ENCODE measurements at regions not wholly inside any gene's neighbourhood (a gene's known extent, or its start where the extent isn't known, plus 50 kb on each side); places are given as distances from the start of the nearest gene placed in this dataset.
"Not testable (repeated sequence)": the region's sequence is repeated elsewhere in the genome, so short reads cannot be mapped to it uniquely, and the experiment has no call there.

DNA sequence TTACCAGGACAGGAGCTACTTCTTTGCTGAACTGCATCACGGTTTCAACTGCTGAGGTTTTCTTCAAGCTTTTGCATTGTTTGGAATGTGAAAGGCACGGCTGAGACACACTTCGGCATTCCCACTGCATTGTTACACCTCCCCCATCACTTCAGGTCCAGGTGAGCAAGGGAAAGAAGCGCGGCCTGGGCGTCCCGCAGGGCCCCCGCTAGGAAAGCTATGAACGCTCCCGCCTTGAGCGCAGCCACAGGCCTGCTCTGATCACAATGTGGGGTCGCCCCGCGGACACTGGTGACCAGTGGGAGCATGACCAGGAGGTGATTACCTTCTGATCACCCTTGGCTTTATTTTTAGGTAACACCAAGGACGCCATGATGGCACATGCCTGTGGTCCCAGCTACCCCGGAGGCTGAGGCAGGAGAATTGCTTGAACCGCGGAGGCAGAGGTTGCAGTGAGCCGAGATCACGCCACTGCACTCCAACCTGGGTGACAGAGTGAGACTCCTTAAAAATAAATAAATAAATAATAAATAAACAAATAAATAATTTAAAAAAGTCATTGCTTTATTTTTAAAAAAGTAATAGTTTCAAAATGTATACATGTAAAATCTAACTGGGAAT lies 82.2 kb upstream of the ANTXRL start:
- not testable (repeated sequence) for DNase-seq

DNA sequence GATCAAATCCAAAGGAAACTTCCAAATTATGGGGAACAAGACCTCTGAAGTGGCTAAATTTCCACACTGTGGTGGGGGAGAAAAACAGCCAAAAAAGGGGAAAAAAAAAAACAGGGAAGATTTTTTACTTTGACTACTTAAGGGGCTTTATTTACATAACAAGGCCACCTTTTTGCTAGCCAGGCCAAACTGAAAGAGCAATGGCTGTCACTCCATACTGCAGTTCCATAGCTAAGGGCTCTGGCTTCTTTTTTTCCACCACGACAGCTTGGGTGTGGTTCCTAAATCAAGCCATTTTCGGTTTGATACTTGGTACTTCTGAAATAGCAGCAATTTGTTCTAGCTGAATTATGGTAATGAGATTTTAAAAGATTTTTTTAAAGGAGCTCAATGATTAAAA lies 76.4 kb upstream of the ANTXRL start:
- DNase-seq, result not testable (repeated sequence)

DNA sequence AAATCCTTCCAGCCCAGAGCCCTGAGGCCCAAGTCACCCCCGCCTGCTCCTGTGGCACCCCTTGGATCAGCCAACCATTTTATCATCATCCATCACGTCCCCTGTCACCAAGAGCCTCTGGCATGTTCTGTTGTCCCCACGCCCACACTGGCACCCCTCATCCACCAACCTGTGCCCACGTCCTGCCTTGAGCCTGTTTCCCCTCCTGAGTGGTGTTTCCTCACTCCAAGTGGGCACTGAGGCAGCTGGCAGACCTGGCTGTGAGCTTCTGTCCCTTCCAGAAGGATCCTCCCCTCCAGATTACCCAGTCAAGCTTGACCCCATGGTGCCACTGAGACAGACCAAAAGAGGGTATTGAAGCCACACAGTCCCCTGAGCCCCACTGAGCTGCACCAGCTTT lies 71.4 kb upstream of the ANTXRL start:
- no peak for DNase-seq

DNA sequence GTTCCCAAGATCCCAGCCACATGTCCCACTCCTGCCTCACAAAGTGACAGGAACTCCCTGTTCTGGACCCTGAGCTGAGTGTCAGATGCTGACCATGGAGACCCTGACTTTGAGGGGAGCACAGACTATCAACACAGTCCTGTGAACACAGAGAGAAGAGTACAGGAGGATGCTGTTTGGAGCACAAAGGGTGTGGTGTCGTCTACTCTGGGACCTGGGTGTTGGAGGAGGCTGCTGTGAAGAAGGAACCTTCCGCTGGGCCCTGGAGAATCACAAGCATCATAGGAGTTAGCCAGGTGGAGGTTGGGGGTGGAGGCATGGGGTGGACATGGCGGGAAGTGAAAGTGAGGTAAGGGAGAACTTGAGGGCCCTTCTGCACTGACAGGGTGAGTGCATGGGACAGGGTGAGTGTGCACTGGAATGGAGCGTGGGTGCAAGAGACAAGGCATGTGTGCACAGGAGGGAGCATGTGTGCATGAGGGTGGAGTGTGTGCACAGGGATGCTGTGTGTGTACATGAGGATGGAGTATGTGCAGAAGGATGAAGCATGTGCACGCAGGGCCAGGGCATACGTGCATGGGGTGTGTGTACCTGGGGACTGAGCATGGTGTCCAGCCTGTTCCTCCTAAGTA lies 70.7 kb upstream of the ANTXRL start:
- no peak for DNase-seq

DNA sequence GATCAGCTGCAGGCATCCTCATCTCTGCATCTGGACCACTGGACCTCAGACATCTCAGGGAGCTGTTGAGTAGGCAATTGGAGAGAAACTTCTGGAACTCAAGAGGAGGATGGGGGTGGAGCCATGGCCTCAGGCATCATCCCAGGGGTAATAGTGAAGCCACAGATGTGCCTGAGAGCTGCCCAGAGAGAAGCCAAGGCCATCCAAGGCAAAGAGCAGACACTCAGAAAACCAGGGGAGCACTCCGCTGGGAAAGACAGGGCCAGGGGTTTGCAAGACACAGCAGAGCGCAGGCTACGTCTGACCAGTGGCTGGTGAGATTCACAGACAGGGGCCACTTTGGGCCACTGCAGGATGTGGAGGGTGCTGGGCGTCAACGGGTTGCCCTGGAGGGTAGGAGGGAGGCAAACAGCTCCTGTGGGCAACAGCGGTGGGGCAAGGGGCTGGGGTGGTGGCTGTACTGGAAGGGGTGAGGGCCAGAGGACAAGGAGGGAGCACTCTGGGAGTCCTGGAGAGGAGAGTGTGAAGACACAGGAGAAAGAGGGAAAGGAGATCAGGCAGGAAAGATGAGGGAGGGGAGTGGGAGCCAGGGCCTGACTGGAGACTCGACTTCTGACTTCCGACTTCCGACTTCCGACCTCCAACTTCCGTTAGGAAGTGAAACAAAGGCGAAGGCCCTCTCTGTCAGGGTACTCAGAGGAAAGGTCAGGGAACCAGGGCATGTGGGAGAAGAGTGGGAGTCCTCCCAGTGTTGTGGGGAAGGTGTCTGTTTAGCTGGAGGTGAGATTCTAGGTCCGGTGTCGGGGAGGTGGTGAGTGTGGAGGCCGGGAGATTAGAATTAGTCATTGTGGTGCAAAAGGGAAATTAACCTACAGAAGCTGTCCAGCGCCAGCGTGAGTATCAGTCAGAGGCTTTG lies 69.7 kb upstream of the ANTXRL start:
- DNase-seq, result peak; percentile 17

DNA sequence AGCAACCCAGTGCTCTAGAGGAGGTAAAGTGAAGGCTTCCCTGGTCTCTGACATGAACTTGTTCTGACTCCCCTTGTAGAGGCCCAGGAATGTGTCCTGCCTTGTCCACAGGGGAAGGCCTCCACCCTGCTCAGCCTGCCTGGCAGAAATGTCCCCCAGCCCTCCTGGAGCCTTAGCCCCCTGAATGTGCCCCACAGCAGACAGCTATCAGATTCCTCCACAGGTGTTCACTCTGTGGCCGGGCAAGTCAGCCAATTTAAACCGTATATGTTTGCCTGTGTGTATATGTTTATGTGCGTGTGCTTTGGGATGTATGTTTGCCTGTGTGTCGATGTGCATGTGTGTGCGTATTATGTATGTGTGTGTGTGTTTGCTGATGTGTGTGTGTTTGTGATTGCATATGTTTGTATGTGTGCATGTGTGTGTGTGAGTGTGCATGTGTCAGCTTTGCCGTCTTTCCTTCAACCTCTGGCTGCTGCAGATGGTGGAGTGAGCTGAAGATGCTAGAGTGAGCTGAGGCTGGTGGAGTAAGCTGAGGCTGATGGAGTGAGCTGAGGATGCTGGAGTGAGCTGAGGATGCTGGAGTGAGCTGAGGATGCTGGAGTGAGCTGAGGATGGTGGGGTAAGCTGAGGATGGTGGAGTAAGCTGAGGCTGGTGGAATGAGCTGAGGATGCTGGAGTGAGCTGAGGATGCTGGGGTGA lies 68.9 kb upstream of the ANTXRL start:
- no peak for DNase-seq

DNA sequence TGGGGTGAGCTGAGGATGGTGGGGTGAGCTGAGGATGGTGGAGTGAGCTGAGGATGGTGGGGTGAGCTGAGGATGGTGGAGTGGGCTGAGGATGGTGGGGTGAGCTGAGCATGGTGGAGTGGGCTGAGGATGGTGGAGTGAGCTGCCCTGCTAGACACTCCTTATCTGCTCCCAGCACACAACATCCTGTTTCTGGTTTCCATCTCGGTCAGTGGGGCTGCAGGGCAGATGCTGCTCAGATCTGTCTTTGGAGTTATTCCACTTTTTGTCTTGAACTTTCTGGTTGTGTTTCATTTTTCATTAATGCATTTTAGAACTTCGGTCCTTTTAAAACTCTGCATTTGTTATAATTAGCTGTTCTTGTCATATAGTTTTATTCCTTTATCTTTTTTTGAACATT lies 67.9 kb upstream of the ANTXRL start:
- peak; percentile 73 for DNase-seq

DNA sequence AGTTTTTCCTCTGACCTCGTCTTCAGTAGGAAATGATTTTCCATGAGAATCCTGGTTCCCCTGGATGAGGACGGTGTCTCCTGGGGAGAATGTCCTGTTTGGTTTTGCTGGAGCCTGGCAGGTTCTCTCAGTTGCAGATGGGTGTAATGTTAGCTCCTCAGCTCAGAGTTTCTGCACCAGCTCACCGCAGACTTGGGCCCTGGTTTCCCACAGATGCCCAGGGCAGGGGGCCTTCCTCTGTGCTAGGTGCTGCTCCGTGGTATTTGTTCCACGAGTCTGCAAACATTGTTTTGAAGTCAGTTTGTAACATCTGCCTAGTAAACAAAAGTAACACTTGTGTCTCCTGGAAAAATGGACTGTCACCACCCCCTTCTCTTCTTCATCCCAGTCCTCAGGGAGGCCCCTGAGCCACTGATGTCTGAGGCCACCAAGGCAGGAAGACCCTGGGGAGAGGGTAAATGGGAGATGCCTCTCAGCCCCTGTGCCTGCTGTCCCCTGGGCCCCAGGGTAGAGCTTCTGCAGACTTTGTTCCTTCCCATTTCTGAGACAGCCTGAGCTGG lies 67.3 kb upstream of the ANTXRL start:
- peak; percentile 23 for DNase-seq

DNA sequence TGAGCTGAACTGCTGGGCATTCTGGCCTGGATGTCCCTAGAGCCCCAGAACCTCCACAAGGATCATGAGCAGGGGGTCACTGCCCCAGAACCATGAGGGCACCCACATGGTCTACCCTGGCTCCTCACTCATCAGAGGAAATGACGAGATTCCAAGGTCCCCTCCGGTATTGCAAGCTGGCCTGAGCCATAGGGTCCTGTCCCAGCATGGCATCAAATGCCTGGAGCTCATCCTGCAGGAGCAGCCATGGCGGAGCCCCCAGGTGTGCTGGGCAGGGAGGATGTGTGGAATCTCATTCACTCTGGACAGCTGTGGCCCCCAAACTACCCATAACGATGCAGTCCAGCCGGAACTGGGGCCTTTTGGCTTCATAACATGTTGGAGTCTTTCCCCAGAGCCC lies 66.6 kb upstream of the ANTXRL start:
- no peak for DNase-seq

DNA sequence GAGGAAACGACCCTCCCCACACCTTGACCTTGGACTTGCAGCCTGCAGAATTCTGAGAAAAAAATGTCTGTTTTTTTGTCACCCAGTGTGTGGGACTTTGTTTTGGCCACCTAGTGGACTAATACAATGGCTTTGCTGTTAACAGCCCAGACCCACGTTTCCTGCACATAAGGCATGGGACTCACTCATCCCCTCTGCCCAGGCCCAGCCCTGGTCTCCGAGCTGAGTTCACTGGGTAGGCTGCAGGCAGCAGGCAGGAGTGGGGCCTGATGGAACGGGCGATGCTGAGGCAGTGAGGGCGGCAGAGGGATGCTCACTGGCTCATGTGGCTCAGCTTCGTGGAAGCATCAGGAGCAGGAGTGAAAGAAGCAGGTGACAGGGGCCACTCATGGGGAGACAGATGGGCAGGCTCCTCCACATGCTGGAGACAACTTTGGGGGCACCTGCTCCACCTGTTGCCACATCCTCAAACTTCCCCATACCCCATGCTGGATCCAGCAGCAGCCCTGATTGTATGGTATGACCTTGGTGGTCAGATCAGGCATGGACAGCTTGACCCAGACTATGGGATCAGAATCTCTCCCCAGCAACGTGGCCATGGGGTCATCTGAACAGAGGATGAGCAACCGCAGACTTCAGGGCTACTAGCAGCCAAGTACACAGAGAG lies 65.8 kb upstream of the ANTXRL start:
- DNase-seq, result no peak

DNA sequence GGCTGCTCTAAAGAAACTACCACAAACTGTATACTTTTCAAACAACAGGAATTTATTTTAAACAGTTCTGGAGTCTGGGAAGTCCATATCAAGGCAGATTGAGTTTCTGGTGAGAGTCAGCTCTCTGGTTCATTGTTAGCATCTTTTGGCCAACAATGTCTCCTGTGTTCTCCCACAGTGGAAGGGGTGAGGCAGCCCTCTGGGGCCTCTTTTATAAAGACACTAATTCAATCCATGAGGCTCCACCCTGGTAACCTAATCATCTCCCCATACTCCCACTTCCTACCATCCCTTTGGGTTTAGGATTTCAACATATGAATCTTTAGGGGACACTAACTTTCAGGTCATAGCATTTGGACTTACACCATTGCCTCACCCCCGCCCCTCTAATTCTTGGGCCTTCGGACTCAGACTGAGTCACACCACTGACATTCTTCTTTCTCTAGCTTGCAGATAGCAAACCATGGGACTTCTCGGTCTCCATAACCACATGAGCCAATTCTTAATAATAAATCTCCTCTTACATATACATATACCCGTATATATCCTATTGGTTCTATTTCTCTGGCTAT lies 64.3 kb upstream of the ANTXRL start:
- DNase-seq, result no peak

DNA sequence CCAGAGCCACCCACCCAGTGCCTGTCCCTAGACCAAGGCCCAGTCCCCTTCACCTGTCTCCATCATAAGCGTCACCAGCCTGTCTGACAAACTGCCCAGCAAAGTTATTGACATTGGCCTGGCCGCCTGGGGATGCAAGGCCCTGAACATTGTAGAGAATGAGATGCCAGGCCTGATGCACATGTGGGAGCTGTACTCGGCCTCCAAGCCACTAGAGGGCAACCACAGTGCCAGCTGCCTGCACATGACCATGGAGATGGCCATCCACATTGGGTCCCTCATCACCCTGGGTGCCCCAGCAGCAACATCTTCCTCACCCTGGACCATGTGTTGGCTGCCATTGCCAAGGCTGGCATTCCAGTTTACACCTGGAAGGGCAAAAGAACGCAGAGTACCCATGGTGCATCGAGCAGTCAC lies 63.7 kb upstream of the ANTXRL start:
- no peak for DNase-seq

DNA sequence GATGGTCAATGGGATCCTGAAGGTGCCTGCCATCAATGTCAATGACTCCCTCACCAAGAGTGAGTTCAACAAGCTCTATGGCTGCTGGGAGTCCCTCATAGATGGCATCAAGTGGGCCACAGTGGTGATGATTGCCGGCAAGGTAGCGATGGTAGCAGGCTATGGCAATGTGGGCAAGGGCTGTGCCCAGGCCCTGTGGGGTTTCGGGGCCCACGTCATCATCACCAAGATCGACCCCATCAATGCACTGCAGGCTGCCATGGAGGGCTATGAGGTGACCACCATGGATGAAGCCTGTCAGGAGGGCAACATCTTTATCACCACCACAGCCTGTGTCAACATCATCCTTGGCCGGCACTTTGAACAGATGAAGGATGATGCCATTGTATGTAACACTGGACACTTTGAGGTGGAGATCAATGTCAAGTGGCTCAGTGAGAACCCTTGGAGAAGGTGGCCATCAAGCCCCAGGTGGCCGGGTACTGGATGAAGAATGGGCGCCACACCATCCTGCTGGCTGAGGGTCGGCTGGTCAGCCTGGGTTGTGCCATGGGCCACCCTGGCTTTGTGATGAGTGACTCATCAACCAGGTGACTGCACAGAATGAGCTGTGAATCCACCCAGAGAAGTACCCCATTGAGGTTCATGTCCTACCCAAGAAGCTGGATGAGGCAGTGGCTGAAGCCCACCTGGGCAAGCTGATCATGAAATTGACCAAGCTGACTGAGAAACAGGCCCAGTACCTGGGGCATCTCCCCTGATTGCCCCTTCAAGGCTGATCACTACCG lies 63.0 kb upstream of the ANTXRL start:
- DNase-seq, result no peak

DNA sequence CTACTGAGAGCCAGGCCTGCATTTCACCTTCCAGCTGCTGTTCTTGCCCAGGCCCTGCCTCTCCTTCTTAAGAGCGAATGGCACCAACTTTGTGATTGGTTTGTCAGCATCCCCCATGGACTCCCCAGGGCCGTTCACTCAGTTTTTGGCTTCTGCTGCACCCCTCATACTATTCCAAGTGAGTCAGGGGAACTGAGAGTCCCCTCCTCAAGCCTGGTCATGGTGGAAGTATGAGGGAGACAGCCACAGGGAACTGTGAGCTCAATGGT lies 62.4 kb upstream of the ANTXRL start:
- no peak for DNase-seq

DNA sequence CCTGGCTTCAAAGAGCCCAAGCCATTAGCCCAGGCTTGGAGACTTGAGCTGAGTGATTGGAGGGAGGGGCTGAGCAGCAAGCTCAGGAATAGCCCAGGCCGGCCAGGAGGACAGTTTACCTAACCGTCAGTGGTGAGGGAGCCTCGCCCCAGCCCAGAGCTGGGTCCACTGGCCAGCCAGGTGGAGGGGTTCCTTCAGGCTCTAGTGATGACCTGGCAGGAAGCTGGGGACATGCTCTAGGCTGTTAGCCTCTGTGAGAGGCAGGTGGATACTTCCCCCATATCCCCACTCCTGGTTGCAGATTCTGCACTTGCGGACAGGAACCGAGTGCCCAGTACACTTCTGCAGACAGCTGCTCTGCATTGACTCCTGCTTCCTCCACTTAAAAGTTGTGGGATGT lies 61.2 kb upstream of the ANTXRL start:
- DNase-seq, result no peak

DNA sequence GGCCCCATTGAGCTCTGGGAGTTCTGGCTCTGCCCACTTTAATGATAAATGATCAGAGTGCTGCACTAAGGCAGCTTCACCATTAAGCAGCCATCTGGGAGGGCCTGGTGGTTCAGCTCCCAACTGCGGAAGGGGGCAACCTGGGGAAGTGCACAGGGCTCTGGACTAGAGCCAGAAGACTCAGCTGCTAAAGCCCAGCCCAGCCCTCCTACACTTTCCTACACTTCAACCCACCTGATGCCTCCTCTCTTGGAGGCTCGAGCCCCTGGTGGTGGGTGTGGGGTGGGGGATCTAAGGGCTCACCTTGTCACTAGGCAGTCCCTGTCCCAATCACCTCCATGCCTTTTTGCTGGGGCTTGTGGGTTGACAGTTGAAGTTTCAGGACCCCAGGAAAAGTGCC lies 60.6 kb upstream of the ANTXRL start:
- no peak for DNase-seq

DNA sequence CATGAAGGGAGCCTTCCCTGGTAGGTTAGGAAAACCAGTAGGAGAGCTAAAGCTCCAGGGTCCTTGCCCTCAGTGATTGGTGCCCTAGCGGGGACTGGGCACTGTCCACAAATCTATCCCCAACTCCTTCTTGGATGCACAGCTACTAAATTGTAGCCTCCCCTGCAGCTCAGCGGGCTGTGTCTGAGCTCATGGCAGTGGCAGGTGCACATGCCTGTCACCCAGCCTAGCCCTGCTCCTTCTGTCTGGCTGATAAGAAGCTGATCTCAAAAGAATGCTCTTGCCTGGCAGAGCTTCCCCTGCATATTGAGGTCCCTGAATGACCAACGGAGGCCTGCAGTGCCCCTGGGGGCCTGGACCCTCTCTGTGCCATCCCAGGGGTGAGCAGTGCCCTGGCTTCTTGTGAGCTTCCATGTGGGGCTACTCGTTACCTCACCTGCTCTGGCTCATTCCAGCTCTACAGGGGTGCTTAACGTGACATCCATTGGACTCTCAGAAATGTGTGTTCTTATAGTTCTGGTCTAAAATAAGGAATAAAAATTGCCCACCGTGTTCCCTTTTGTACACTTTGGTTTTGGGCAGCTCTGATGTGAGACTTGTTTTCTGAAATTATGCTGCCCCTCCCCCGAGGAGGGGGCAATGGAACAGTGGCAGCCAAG lies 59.8 kb upstream of the ANTXRL start:
- DNase-seq, result no peak

DNA sequence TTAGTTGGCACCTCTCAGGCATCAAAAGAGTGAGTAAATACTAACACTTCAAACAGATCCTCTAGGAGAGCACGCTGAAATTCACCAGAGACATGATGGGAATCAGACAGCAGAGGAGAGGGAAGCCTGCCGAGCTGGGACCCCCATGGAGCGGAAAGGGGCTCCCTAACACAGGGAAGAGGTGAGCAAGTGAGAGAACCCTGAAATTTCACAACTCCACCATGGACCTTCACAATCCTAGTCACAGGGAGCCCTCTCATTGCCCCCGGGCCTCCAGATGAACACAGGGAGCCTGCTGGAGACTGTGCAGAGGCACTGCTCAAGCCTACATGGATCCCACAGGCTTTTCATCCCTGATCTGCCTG lies 59.2 kb upstream of the ANTXRL start:
- no peak for DNase-seq

DNA sequence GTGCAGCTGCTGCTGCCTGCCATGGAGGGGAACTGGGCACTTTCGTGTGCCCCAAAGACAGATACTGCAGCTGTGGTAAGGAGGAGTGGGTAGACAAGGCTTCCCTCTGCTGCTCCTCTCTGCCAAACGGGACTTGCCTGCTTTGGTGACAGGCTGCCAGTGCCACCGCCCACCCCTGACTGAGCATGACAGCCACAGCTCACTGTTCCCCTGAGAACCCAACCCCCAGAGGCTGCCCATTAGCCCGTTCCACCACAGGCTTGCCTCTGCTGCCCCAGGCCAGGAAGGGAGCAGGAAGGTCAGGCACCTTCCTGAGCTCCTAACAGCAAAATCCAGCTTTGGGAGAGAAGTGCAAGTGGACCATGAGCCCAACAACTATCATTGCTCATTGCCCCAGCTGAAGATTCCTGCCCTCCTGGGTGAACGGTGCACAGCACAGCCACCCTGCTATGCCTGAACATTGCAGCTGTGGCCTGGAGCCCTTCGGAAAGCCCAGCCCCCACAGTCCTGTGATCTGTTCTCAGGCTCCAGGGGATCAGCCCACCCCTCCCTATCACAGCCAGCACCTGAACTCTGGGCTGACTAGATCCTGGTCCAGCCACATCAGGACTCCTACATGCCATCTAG lies 58.7 kb upstream of the ANTXRL start:
- no peak for DNase-seq

DNA sequence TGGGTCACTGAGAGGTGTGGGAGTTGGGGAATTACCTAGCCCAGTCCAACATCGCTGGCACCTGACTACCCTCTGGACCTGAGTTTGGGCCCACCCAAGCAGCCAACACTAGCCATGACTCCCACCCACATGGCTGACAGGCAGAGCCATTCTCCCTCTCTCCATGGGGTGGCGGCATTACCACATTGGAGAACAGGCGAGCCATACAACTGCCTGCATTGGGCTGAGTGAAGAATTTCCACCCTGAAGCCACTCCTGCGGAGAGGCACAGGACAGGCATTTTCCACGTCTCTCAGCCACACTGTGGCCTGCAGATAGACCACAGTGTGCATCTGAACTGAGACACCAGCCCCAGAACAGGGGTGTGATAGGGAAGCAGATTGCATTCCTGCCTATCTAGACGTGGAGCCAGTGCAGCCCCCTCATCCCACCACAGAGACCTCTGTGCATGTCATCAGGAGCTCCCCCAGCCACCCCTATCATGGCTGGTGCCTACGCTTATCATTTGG lies 58.2 kb upstream of the ANTXRL start:
- DNase-seq, result peak; percentile 63

Measured in GDM1 (cell line).